Neural crest cell (in vitro differentiated cells): ENCODE measurements at regions not wholly inside any gene's neighbourhood (a gene's known extent, or its start where the extent isn't known, plus 50 kb on each side); places are given as distances from the start of the nearest gene placed in this dataset.

Experiments used
- DNase-seq: peaks from one replicate; pipeline ENCODE4 v3.0.0; 2021; ENCODE audit warnings: low read depth, mixed read lengths, low spot score
- H3K27ac Mint-ChIP-seq: one replicate; pipeline ENCODE4 v1.8.0; 2021; ENCODE audit warnings: mild to moderate bottlenecking, mixed read lengths; ENCODE audit not compliant: unreplicated experiment
- H3K27me3 Mint-ChIP-seq: 2 replicates; pipeline ENCODE4 v1.8.0; 2021; ENCODE audit warnings: low read depth, mild to moderate bottlenecking, mixed read lengths
- H3K36me3 Mint-ChIP-seq: 2 replicates; pipeline ENCODE4 v1.8.0; 2021; ENCODE audit warnings: low read depth, mild to moderate bottlenecking, mixed read lengths
- H3K4me1 Mint-ChIP-seq: 2 replicates; pipeline ENCODE4 v1.8.0; 2021; ENCODE audit warnings: mixed read lengths
- H3K4me3 Mint-ChIP-seq: one replicate; pipeline ENCODE4 v1.8.0; 2021; ENCODE audit warnings: mild to moderate bottlenecking, mixed read lengths
- H3K9me3 Mint-ChIP-seq: 2 replicates; pipeline ENCODE4 v1.8.0; 2021; ENCODE audit warnings: mixed read lengths
- CTCF ChIP-seq: fragments of 200-600 bp; sonication (generic); conservative IDR thresholded peaks from 2 replicates; pipeline ENCODE4 v1.5.0; 2021; ENCODE audit warnings: antibody characterized with exemption, mild to moderate bottlenecking

DNA sequence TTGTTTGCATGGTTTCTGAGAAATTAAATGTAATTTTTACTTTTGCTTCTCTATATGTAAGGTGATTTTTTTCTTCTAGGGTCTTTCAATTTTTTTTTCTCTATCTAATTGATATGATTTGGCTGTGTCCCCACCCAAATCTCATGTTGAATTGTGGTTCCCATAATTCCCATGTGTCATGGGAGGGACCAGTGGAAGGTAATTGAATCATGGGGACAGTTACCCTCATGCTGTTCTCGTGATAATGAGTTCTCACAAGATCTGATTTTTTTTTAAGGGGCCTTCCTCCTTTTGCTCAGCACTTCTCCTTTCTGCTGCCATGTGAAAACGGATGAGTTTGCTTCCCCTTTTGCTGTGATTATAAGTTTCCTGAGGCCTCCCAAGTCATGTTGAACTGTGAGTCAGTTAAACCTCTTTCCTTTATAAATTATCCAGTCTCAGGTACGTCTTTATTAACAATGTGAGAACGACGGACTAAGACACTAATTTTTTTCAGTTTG, 150.8 kb downstream of the MTRR start:
- H3K4me3 Mint-ChIP-seq: no peak overlapping the region
- no peak for DNase-seq

GRCh38 chr5:8020861-8021514, 152.0 kb downstream of the MTRR start:
- no peak for DNase-seq
- peaks cover 1% of the 10 kb centered on the region for H3K4me1 Mint-ChIP-seq
- H3K27me3 Mint-ChIP-seq: no peaks in the 10 kb centered on the region
- TF ChIP-seq CTCF: no peak
- H3K27ac Mint-ChIP-seq: no peak overlapping the region
- H3K36me3 Mint-ChIP-seq: no peaks in the 10 kb centered on the region
- no peak overlapping the region for H3K4me3 Mint-ChIP-seq
- H3K9me3 Mint-ChIP-seq: peaks cover 5% of the 10 kb centered on the region

More for the DNA sequence above, 150.8 kb downstream of the MTRR start:
- Mint-ChIP-seq H3K4me1 (no peaks in the 10 kb centered on the region), H3K9me3 (peaks cover 5% of the 10 kb centered on the region), H3K36me3 (no peaks in the 10 kb centered on the region), H3K27ac (no peak overlapping the region), H3K27me3 (no peaks in the 10 kb centered on the region)
- no peak for TF ChIP-seq CTCF

DNA sequence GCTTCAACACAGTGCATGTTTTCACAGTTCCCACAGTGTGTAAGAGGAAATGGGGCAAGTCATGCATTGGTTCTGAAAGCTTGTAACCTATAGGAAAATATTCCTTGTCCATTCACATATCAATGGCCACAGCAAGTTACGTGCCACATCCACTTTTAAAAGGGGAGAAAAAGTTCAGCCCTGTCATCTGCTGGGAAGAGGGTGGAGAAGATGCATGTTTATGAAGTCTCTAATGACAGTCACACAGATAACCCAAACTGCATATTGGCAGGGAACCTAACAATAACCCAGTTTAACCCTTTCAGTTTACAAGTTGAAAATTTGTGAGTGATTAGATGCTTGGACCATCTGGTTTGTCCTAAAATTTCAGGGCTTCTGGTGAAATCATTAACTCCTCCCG, 159.3 kb downstream of the MTRR start:
- Mint-ChIP-seq H3K27ac (no peak overlapping the region), H3K36me3 (no peaks in the 10 kb centered on the region), H3K9me3 (no peaks in the 10 kb centered on the region), H3K4me3 (no peak overlapping the region), H3K4me1 (peaks cover 11% of the 10 kb centered on the region), H3K27me3 (no peaks in the 10 kb centered on the region)
- DNase-seq: no peak
- no peak for TF ChIP-seq CTCF

GRCh38 chr5:8033261-8033660, 164.3 kb downstream of the MTRR start:
- Mint-ChIP-seq H3K4me1 (peaks cover 5% of the 10 kb centered on the region), H3K4me3 (no peak overlapping the region), H3K9me3 (no peaks in the 10 kb centered on the region), H3K36me3 (no peaks in the 10 kb centered on the region), H3K27me3 (no peaks in the 10 kb centered on the region), H3K27ac (no peak overlapping the region)
- no peak for DNase-seq
- TF ChIP-seq CTCF: no peak

DNA sequence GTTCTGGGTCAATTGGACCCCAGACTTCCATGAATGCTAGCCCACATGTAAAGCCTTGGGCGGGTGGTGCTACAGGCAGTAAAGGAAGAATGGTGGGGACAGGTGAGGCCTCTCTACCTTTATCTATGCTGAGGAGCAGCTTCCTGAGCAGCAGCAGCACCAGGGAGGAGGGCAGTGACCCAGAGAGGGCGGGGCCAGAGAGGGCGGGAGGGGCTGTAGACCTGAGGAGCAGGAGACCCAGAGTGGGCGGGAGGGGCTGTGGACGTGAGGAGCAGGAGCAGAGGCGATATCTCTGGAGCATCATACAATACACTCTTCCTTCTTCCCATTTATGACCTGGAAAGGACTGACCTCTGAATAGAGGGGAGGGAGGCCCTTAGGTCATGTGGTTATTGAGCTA, 165.9 kb downstream of the MTRR start:
- Mint-ChIP-seq H3K27ac (no peak overlapping the region), H3K36me3 (peaks cover 2% of the 10 kb centered on the region), H3K27me3 (no peaks in the 10 kb centered on the region), H3K4me1 (peaks cover 5% of the 10 kb centered on the region), H3K9me3 (peaks cover 4% of the 10 kb centered on the region), H3K4me3 (no peak overlapping the region)
- no peak for DNase-seq
- TF ChIP-seq CTCF: no peak
